Esophagus (tissue), 2 donors: ENCODE measurements at regions not wholly inside any gene's neighbourhood (a gene's known extent, or its start where the extent isn't known, plus 50 kb on each side); places are given as distances from the start of the nearest gene placed in this dataset.
"Not testable (repeated sequence)": the region's sequence is repeated elsewhere in the genome, so short reads cannot be mapped to it uniquely, and the experiment has no call there.

Experiments used
- H3K27ac ChIP-seq, 2 donors: one replicate each; pipeline ENCODE4 v1.5.1; 2013; ENCODE audit warnings: low read depth in 2 of 2, mild to moderate bottlenecking in 2 of 2, inconsistent platforms in 1 of 2, low read length in 1 of 2, moderate library complexity in 1 of 2
- H3K27me3 ChIP-seq, 2 donors: one replicate each; pipeline ENCODE4 v1.6.1; 2013; ENCODE audit warnings: low read length in 2 of 2, control low read depth in 1 of 2, mild to moderate bottlenecking in 1 of 2; ENCODE audit not compliant: insufficient read depth in 2 of 2, control insufficient read depth in 1 of 2
- H3K36me3 ChIP-seq, 2 donors: one replicate each; pipeline ENCODE4 v1.6.1; 2013; ENCODE audit warnings: low read length in 1 of 2; ENCODE audit not compliant: control insufficient read depth in 2 of 2, insufficient read depth in 2 of 2
- H3K4me1 ChIP-seq, 2 donors: one replicate each; pipeline ENCODE4 v1.6.1; 2013; ENCODE audit warnings: low read length in 1 of 2; ENCODE audit not compliant: control insufficient read depth in 2 of 2, insufficient read depth in 2 of 2
- H3K4me3 ChIP-seq, 2 donors: one replicate each; pipeline ENCODE4 v1.5.1; 2013; ENCODE audit warnings: low read length in 2 of 2, mild to moderate bottlenecking in 2 of 2, low read depth in 1 of 2, moderate library complexity in 1 of 2
- H3K9me3 ChIP-seq, 2 donors: one replicate each; pipeline ENCODE4 v1.6.1; 2013; ENCODE audit warnings: mild to moderate bottlenecking in 2 of 2, low read depth in 1 of 2, low read length in 1 of 2, moderate library complexity in 1 of 2; ENCODE audit not compliant: control insufficient read depth in 2 of 2, insufficient read depth in 1 of 2
- WGBS, 2 donors: extraction: QIAGEN DNeasy Blood & Tissue Kit; methylation state at CpG; one replicate each; pipeline ENCODE4 v1.1.7; 2013; 5-methylcytosine and 5-hydroxymethylcytosine counted together
- donor health status: healthy with polysubstance abuse.
- donor health status: Bipolar disorder and iron deficiency.

DNA sequence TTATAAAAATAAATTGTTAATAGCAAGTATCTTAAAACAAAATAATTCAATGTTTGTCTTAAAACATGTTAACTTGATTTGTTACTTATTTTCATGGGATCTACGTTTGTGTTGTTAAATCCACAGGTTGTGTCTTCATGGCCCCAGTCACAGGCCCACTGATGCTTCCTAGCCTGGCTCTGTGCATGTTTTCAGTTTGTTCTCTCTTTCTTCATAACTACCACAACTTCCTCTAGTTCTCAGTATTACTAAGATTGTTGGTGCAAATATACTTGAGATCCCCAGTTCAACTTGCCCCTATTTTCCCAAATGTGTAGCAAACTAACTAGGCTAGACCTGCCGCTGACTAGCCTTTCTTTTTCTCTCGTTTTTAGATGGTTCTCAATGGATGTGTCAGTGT lies 250.5 kb downstream of the NRIP1 start:
- no peak overlapping the region for H3K4me3 ChIP-seq
- WGBS, 2 donors: 84% methylated on average over 3 of the region's 3 CpGs
- H3K27ac ChIP-seq: no peak overlapping the region
- no peaks in the 10 kb centered on the region for H3K4me1 ChIP-seq
- no peaks in the 10 kb centered on the region for H3K9me3 ChIP-seq
- no peaks in the 10 kb centered on the region for H3K36me3 ChIP-seq
- H3K27me3 ChIP-seq: no peaks in the 10 kb centered on the region

DNA sequence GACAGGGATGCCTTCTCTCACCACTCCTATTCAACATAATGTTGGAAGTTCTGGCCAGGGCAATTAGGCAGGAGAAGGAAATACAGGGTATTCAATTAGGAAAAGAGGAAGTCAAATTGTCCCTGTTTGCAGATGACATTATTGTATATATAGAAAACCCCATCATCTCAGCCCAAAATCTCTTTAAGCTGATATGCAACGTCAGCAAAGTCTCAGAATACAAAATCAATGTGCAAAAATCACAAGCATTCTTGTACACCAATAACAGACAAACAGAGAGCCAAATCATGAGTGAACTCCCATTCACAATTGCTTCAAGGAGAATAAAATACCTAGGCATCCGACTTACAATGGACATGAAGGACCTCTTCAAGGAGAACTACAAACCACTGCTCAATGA lies 258.1 kb upstream of the SAMSN1 start:
- H3K4me3 ChIP-seq, H3K36me3 ChIP-seq, H3K27ac ChIP-seq, H3K4me1 ChIP-seq, H3K27me3 ChIP-seq, H3K9me3 ChIP-seq: not testable (repeated sequence)
- 76 to 78% methylated on average over 2 of the region's 2 CpGs for WGBS, 2 donors

DNA sequence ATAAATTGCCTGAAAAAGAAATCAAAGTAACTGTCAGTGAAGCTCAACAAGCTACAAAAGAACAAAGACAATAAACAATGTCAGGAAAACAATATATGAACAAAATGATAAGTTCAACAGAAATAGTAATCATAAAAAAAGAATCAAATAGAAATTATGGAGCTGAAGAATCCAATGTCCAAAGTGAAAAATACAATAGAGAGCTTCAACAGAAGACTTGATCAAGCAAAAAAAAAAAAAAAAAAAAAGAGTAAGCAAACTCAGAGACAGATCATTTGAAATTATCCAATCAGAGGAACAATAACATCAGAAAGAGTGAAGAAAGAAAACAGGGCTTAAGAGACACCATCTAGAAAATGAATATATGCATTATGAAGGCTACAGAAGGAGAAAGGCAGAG lies 251.4 kb upstream of the SAMSN1 start:
- H3K27ac ChIP-seq: no peak overlapping the region
- H3K4me3 ChIP-seq: no peak overlapping the region
- H3K36me3 ChIP-seq: no peaks in the 10 kb centered on the region
- H3K4me1 ChIP-seq: no peaks in the 10 kb centered on the region
- no peaks in the 10 kb centered on the region for H3K9me3 ChIP-seq
- no peaks in the 10 kb centered on the region for H3K27me3 ChIP-seq

DNA sequence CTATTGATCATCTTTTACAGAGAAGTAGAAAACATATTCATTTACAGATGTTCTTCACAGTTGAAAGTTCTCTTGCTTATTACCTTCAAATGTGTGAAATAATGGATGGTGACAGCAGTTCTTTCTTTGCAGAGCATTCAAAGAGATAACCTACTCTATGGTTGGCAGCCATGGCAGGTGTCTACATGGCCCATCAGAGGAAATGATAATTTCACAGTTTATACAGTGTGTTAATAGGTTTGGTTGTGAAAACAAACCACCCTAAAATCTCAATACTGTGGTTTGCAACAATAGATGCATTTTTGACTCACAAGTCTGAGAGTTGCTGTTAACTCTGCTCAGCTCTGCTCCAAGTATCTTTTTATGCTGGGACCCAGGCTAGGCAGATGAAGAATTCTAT lies 241.2 kb upstream of the SAMSN1 start:
- Histone ChIP-seq H3K36me3 (no peaks in the 10 kb centered on the region), H3K4me1 (no peaks in the 10 kb centered on the region), H3K4me3 (no peak overlapping the region), H3K27me3 (no peaks in the 10 kb centered on the region), H3K27ac (no peak overlapping the region), H3K9me3 (no peaks in the 10 kb centered on the region)

DNA sequence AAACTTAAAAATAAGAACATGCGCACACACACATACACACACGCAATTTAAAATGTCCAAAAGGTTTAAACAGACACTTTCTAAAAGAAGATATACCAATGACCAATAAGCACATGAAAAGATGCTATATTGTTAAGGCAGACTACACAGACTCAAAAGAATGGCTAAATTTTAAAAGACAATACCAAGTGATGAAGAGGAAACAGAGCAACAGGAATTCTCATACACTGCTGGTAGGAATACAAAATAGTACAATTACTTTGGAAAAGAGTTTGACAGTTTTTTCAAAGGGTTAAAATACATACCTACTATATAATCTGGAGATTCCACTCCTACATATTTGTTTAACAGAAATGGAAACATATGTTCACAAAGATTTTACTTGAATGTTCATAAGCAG lies 239.6 kb upstream of the SAMSN1 start:
- no peaks in the 10 kb centered on the region for H3K9me3 ChIP-seq
- 96% methylated on average over 2 of the region's 2 CpGs for WGBS, 2 donors
- no peaks in the 10 kb centered on the region for H3K4me1 ChIP-seq
- H3K27me3 ChIP-seq: no peaks in the 10 kb centered on the region
- no peaks in the 10 kb centered on the region for H3K36me3 ChIP-seq
- H3K27ac ChIP-seq: no peak overlapping the region
- no peak overlapping the region for H3K4me3 ChIP-seq

DNA sequence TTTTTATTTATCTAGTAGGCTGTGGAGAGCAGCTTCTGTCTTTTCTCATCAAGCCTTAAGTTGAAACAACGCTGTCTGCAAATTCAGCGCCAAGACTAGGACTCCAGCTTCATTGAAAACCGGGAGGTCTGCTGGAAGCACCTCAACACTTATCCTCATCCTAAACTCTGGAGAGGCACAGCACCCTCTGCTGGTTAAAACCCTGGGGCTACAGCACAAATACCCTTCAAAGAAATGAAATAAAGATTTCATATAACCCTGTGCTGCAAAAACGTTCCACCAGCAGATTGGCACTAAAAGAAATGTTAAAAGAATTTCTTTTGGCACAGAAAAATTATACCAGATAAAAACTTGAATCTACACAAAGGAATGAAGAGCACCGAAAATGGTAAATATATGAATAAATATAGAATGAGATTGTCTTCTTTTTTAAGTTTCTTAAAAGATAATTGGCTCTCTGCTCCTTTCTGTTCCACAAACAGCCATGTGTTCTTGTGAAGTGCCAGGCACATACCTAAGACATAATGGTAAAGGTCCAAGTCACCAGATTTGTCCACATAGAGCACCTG lies 227.7 kb upstream of the SAMSN1 start:
- Histone ChIP-seq H3K9me3 (peaks cover under 1 to 2% of the 10 kb centered on the region in 2 donors), H3K36me3 (no peaks in the 10 kb centered on the region), H3K4me3 (no peak overlapping the region), H3K27me3 (no peaks in the 10 kb centered on the region), H3K4me1 (no peaks in the 10 kb centered on the region), H3K27ac (no peak overlapping the region)
- 43 to 50% methylated on average over 5 of the region's 5 CpGs for WGBS, 2 donors

DNA sequence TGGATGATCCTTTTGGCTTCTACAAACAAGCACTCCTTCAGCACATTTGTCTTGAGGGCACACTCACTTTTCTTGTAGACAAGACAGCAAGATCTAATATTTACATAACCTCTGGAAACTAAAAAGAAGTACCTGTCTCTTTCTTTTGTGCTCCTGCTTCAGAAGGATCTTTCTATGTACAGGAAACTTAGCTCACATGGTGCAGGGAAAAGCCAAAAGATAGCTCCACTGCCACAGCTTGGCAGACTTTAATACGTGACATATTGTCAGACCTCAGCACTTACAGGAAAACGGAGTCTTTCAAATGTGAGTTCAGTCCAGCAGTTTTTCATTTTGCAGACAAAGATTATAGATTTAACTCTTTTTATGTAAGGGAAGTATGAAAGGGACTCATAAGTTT lies 225.5 kb upstream of the SAMSN1 start:
- H3K9me3 ChIP-seq: peaks cover 0 to 2% of the 10 kb centered on the region in 2 donors
- H3K4me1 ChIP-seq: no peaks in the 10 kb centered on the region
- 42 to 43% methylated on average over 2 of the region's 2 CpGs for WGBS, 2 donors
- no peak overlapping the region for H3K4me3 ChIP-seq
- H3K36me3 ChIP-seq: no peaks in the 10 kb centered on the region
- no peak overlapping the region for H3K27ac ChIP-seq
- no peaks in the 10 kb centered on the region for H3K27me3 ChIP-seq

DNA sequence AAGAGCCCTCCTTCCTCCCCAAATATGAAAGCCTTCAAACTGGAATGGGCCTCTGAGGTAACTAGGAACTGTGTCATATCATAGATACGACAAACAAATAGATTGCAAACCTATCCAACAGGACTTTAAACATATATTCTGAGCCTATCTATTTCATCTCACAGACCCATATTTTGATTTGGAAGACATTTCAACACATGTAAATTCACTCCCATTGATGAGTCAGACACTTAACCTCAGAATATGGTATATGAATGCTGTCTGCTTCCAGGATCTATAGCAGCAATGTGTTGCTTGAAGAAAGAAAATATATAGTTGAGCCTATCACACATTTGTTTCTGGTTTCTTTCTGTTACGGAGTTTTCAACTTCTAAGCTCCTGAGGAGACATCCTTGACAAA lies 221.9 kb upstream of the SAMSN1 start:
- no peak overlapping the region for H3K27ac ChIP-seq
- H3K4me3 ChIP-seq: no peak overlapping the region
- WGBS, 2 donors: 87 to 89% methylated on average over 2 of the region's 2 CpGs
- no peaks in the 10 kb centered on the region for H3K9me3 ChIP-seq
- H3K4me1 ChIP-seq: no peaks in the 10 kb centered on the region
- no peaks in the 10 kb centered on the region for H3K36me3 ChIP-seq
- no peaks in the 10 kb centered on the region for H3K27me3 ChIP-seq

DNA sequence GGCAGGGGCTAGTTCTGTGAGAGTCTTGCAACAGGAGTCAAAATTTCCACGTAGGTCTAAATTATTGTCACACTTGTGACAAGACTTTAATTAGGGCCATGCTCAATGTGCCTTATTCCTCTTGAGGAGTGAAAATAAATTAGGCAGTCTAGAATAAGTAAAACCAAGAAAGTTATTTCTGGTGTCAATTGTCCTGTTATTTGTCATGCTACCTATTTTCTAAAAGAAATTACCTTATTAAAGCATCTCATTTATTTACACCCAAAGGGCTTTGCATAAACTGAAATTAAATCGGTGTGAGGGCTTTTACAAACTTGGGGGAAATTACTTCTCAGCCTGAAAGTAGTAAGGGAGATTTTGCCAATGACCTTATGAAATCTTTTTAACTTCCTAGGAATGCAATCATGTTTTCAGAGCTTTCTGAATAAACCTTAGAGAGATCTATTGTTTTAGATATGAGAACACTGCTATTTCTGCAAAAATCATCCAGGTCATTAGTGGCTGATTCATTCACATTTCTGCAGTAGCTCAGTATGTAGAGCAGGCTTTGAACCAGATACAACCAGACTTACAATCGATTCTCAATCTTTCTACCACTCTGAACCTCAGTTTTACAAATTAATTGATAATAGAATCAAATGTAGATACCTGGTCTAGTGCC lies 221.2 kb upstream of the SAMSN1 start:
- WGBS, 2 donors: 83 to 90% methylated on average over 3 of the region's 3 CpGs
- Histone ChIP-seq H3K9me3 (no peaks in the 10 kb centered on the region), H3K27me3 (no peaks in the 10 kb centered on the region), H3K4me1 (no peaks in the 10 kb centered on the region), H3K27ac (no peak overlapping the region), H3K4me3 (no peak overlapping the region), H3K36me3 (no peaks in the 10 kb centered on the region)

DNA sequence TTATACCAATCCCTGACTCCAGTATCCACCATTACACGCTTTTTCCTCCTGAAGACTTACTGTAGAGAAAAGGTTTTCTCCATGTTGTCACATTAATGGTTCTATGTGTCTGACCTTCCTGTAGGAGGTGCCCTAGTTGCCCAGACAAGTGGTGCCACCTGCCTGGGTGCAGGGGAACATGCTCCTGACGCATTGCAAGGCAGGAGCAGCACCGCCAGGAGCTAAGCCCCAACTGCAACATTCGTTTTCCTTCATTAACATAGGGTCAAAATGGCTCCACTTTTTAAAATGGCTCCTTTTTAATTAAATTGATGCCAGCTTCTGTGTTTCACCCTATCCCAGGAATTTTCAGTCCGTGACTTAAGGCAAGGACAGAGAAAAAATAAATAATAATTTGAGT lies 220.1 kb upstream of the SAMSN1 start:
- Histone ChIP-seq H3K4me3 (no peak overlapping the region), H3K4me1 (no peaks in the 10 kb centered on the region), H3K9me3 (no peaks in the 10 kb centered on the region), H3K27me3 (no peaks in the 10 kb centered on the region), H3K36me3 (no peaks in the 10 kb centered on the region), H3K27ac (no peak overlapping the region)
- WGBS, 2 donors: 91% methylated on average over 5 of the region's 5 CpGs
